PC-3 (cell line): ENCODE measurements at regions not wholly inside any gene's neighbourhood (a gene's known extent, or its start where the extent isn't known, plus 50 kb on each side); places are given as distances from the start of the nearest gene placed in this dataset.

Experiments used
- EZH2 ChIP-seq: fragments of 300-600 bp; sonication (generic); IDR thresholded peaks from one replicate; pipeline ENCODE4 v1.6.1; 2017; ENCODE audit warnings: antibody characterized with exemption, mild to moderate bottlenecking, low read length; ENCODE audit not compliant: unreplicated experiment
- EZH2phosphoT487 ChIP-seq: fragments of 300-600 bp; sonication (generic); IDR thresholded peaks from 2 replicates; pipeline ENCODE4 v1.6.1; 2018; ENCODE audit warnings: mild to moderate bottlenecking, antibody characterized with exemption, low read length, borderline replicate concordance
- TF ChIP-seq, protein P1 (sequence below): fragments of 300-600 bp; sonication (generic); conservative IDR thresholded peaks from 2 replicates; pipeline ENCODE4 v1.5.1; 2017; ENCODE audit warnings: antibody characterized with exemption, low read depth, mild to moderate bottlenecking, low read length

DNA sequence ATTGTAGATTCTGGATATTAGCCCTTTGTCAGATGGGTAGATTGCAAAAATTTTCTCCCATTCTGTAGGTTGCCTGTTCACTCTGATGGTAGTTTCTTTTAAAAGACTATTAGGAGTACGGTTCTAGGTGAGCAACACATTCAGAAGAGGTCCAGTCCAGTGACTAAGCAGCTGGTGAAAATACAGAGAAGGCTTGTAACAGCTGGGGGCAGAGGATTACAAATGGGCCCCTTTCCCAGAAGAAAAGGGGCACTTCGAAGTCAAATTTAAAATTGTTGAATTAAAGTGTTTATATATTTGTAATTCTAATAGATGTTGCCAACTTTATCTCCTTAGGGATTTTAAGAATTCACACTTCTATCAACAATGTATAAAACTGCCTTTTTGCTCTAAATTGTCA is 720.5 kb downstream of the TLE4 start:
- TF ChIP-seq, protein P1, sequence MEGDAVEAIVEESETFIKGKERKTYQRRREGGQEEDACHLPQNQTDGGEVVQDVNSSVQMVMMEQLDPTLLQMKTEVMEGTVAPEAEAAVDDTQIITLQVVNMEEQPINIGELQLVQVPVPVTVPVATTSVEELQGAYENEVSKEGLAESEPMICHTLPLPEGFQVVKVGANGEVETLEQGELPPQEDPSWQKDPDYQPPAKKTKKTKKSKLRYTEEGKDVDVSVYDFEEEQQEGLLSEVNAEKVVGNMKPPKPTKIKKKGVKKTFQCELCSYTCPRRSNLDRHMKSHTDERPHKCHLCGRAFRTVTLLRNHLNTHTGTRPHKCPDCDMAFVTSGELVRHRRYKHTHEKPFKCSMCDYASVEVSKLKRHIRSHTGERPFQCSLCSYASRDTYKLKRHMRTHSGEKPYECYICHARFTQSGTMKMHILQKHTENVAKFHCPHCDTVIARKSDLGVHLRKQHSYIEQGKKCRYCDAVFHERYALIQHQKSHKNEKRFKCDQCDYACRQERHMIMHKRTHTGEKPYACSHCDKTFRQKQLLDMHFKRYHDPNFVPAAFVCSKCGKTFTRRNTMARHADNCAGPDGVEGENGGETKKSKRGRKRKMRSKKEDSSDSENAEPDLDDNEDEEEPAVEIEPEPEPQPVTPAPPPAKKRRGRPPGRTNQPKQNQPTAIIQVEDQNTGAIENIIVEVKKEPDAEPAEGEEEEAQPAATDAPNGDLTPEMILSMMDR = no peak
- no peak for TF ChIP-seq EZH2phosphoT487
- no peak for TF ChIP-seq EZH2
